ENCODE measurements at regions not wholly inside any gene's neighbourhood (a gene's known extent, or its start where the extent isn't known, plus 50 kb on each side); places are given as distances from the start of the nearest gene placed in this dataset.

DNA sequence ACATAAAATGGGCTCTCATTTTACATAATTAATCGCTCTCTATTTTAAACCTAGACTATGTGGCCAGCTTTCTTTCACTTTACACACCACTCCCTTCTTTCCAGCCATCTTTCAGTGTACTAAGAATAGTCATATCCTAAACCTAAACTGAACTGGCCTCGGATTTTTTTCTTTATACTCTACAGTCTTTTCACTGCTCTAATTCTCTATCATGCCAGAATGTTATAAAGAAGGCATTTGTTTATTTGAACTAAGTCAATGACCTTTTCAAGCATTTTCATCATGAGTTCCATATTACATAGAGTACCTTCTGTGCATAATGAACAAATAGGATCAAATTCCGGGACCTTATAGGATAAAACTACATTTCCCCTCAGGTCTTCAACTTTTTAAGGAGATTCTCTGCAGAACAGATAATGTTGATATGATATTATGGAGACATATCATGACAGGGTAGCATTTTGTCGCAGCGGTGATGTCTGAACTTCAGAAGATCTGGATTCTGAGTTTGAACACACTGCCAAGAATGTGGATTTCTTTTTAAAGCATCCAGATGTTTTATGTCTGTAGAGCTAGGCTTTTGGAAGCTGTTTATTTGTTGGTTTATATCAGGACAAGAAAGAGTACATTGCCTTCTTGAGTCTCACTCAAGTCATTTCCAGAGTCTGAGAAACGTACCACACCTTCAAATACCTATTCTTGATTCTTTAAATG lies 1047.3 kb downstream of the MCTP2 start:
- TF ChIP-seq, protein P1, sequence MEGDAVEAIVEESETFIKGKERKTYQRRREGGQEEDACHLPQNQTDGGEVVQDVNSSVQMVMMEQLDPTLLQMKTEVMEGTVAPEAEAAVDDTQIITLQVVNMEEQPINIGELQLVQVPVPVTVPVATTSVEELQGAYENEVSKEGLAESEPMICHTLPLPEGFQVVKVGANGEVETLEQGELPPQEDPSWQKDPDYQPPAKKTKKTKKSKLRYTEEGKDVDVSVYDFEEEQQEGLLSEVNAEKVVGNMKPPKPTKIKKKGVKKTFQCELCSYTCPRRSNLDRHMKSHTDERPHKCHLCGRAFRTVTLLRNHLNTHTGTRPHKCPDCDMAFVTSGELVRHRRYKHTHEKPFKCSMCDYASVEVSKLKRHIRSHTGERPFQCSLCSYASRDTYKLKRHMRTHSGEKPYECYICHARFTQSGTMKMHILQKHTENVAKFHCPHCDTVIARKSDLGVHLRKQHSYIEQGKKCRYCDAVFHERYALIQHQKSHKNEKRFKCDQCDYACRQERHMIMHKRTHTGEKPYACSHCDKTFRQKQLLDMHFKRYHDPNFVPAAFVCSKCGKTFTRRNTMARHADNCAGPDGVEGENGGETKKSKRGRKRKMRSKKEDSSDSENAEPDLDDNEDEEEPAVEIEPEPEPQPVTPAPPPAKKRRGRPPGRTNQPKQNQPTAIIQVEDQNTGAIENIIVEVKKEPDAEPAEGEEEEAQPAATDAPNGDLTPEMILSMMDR (IDR thresholded peaks at IDR 0.05; ENCODE audit: extremely low read depth, insufficient read depth, missing control alignments), result no peak
- in situ Hi-C loops (cut with MboI; ENCODE audit: low pct_unique_long_range_greater_than_20kb, low sequenced_read_pairs, unreplicated experiment), result loop anchor here (25.0 kb wide), 1 partner anchor 691 kb away; no protein-coding TSS in a partner anchor
- no peak for DNase-seq (ENCODE audit: low spot score)

DNA sequence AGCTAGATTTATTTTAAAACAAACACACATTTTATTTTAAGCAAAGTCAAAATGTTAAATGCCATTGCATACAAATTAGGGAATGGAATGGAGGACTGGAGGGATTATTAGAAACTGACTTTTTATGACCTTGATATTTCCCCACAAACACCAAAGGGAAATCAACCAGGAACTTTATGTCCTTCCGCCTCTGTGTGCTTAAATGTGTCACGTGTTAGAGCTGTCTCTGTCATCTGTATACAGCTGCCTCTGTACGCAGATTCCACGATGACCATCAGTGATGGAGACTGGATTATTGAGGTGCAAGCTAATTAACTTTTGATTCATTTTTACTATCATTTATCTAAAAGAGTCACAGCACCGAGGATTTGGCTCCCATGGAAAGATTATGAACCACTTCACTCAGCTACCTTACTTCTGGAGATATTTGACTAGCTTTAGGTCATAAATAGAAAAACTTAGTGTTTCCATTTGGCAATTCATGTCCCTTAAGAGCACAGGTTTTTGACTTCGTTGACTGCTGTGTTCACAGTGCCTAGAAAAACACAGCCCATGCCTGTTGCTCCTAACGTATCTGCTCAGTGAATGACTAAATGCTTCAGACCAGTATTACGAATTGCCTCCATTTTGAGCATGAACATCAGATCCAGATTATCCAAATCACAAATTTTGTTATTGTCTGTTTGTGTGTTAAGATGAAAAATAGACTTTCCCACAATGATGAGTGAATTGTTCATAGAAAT lies 1048.1 kb downstream of the MCTP2 start:
- TF ChIP-seq, protein P1 (IDR thresholded peaks at IDR 0.05; ENCODE audit: extremely low read depth, insufficient read depth, missing control alignments), result no peak
- in situ Hi-C loops (cut with MboI; ENCODE audit: low pct_unique_long_range_greater_than_20kb, low sequenced_read_pairs, unreplicated experiment), result loop anchor here (25.0 kb wide), 1 partner anchor 692 kb away; no protein-coding TSS in a partner anchor

DNA sequence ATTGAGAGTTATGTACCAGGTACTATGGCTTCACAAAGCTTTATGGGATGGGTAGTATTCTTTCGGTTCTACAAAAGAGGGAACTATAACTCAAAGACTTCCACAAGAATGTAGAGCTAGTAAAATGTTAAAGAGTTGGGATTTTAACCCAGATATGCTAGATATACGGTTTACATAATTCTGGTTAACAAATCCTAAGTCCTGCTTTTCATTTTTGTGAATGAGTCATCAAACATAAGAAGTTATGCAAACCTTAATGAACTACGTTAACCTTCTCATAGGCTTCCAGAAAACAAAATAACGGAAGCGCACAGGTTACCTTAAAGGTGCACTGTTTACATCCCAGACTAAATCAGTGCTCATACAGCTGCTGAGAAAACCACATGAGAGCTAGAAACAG lies 1049.3 kb downstream of the MCTP2 start:
- TF ChIP-seq, protein P1 (IDR thresholded peaks at IDR 0.05; ENCODE audit: extremely low read depth, insufficient read depth, missing control alignments), result no peak
- no peak for DNase-seq (ENCODE audit: low spot score)
- in situ Hi-C loops (cut with MboI; ENCODE audit: low pct_unique_long_range_greater_than_20kb, low sequenced_read_pairs, unreplicated experiment), result loop anchor here (25.0 kb wide), 1 partner anchor 693 kb away; no protein-coding TSS in a partner anchor

More for the DNA sequence above, 1048.1 kb downstream of the MCTP2 start:
- DNase-seq (ENCODE audit: low spot score), result no peak

DNA sequence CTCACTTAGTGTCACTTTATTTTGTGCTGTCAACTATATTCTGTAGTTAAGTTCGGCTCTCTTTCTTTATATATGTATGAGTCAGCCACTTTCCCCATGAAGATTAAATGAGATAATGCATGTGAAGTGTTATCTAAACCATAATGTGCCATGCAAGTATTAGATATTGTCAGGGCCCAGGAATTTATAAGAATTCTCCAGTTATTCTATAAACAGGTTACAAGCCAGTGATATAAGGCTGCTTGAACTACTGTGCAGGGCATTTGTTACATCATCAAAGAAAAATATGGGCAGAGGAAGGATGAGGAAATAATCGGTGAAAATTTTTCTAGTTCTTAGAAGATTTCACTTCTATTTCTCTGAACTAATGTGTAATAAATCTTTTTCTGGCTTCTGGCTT lies 1049.0 kb upstream of the NR2F2 start:
- DNase-seq (ENCODE audit: low spot score), result no peak
- TF ChIP-seq, protein P1 (IDR thresholded peaks at IDR 0.05; ENCODE audit: extremely low read depth, insufficient read depth, missing control alignments), result no peak
- in situ Hi-C loops (cut with MboI; ENCODE audit: low pct_unique_long_range_greater_than_20kb, low sequenced_read_pairs, unreplicated experiment), result loop anchor here (25.0 kb wide), 1 partner anchor 694 kb away; no protein-coding TSS in a partner anchor

DNA sequence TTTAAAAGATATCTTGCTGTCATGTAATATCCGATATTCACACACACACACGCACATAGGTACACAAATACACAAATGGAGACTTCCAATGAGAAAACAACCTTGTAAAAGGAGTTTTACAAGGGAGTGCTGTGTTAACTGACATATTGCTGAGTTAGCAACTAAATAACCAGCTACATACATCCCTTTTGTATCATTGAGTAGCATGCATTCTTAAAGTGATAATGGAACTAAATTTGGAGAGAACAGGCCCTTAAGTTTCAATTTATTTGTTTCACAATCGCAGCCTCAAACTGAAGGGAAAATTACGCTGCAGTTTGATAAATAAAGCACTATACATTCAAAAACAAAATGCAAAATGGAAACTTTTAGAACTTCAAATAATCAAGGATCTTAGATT lies 1046.0 kb upstream of the NR2F2 start:
- no peak for DNase-seq (ENCODE audit: low spot score)
- in situ Hi-C loops (cut with MboI; ENCODE audit: low pct_unique_long_range_greater_than_20kb, low sequenced_read_pairs, unreplicated experiment), result loop anchor here (25.0 kb wide), 1 partner anchor 697 kb away; no protein-coding TSS in a partner anchor
- TF ChIP-seq, protein P1 (IDR thresholded peaks at IDR 0.05; ENCODE audit: extremely low read depth, insufficient read depth, missing control alignments), result no peak

DNA sequence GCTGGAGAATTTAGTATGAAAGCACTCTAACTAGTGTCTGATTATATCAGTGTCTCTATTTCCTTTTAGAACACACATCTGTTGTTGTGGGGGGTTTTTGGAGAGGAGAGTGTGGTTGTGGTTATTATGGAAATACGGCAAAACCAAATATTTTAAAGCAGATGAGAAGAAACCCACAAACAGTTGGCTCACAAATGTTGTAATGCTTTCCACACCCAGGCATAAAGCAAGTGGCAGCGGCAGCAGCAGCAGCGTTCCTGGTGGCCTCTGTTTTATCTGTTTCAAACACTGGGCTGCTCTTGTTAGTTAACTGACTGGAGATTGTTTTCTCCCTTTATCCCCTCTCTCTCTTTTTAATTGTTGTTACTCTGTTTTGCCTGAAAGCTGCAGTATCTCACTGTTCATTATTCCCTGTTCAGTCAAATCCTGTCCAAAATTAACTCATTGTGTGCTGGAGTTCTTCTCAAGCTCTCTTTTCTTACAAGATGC lies 1045.5 kb upstream of the NR2F2 start:
- no peak for DNase-seq (ENCODE audit: low spot score)
- TF ChIP-seq, protein P1 (IDR thresholded peaks at IDR 0.05; ENCODE audit: extremely low read depth, insufficient read depth, missing control alignments), result no peak
- in situ Hi-C loops (cut with MboI; ENCODE audit: low pct_unique_long_range_greater_than_20kb, low sequenced_read_pairs, unreplicated experiment), result loop anchor here (25.0 kb wide), 1 partner anchor 698 kb away; no protein-coding TSS in a partner anchor
